HepG2 (cell line): ENCODE measurements at regions not wholly inside any gene's neighbourhood (a gene's known extent, or its start where the extent isn't known, plus 50 kb on each side); places are given as distances from the start of the nearest gene placed in this dataset.

Experiments
- ATAC-seq: fragments of 200-7000 bp; cut with Tn5 transposase; 3 replicates; pipeline ENCODE4 v1.9.1; 2020; ENCODE audit warnings: mild to moderate bottlenecking, moderate library complexity
- BruUV-seq: library from RNA; stranded (reverse); fragments of 400-500 nt; replicated peaks from 2 replicates; lab custom pipeline; 2021; lab: Mats Ljungman, UMichigan
- CTCF ChIA-PET: fragments of 300-600 bp; formaldehyde crosslinking; extraction: SDS; loops from one replicate; lab custom pipeline; 2021; ENCODE audit warnings: low total read pairs, inconsistent platforms, low intra/inter-chr PET ratio; lab: Yijun Ruan, JAX
- POLR2A ChIA-PET: fragments of 350-600 bp; sonication (Branson Sonifier 250); formaldehyde crosslinking; loops from one replicate; lab custom pipeline; 2020; ENCODE audit warnings: antibody characterized with exemption, inconsistent platforms; lab: Yijun Ruan, JAX
- DNase-seq: peaks from one replicate; pipeline ENCODE4 v3.0.0-alpha.2; 2015; ENCODE audit warnings: low spot score
- FAIRE-seq: peaks from 3 replicates; lab custom pipeline; 2011; peaks lifted over from hg19 to GRCh38; lab: Jason Lieb, UNC
- H2AFZ ChIP-seq: one replicate; pipeline ENCODE4 v1.6.1; 2011; ENCODE audit warnings: low read length, inconsistent platforms
- H3K27ac ChIP-seq: fragments of 300-600 bp; 3 replicates; pipeline ENCODE4 v1.8.0; 2011; ENCODE audit warnings: mixed run types, mild to moderate bottlenecking, mixed read lengths, low read length, inconsistent platforms; ENCODE audit not compliant: insufficient read depth; ENCODE audit errors: extremely low read length
- H3K27me3 ChIP-seq, 2 experiments: fragments of 200-600 bp in 1 of 2; 2 replicates in 1 of 2; 3 replicates in 1 of 2; pipeline versions ENCODE4 v1.6.0 to v1.8.0; 2011; ENCODE audit warnings: low read length in 2 of 2, mild to moderate bottlenecking in 2 of 2, moderate library complexity in 2 of 2, inconsistent platforms in 1 of 2; ENCODE audit not compliant: insufficient read depth in 2 of 2, control insufficient read depth in 1 of 2
- H3K36me3 ChIP-seq, 2 experiments: fragments of 200-600 bp in 1 of 2; replicated peaks in 1 of 2; 2 replicates in 1 of 2; 3 replicates in 1 of 2; pipeline versions ENCODE4 v1.5.1 to v1.8.0; 2011; ENCODE audit warnings: low read length in 2 of 2, inconsistent platforms in 1 of 2; ENCODE audit not compliant: insufficient read depth in 2 of 2, control insufficient read depth in 1 of 2
- H3K4me1 ChIP-seq: 2 replicates; pipeline ENCODE4 v1.5.1; 2012; ENCODE audit warnings: low read length, inconsistent platforms; ENCODE audit not compliant: insufficient read depth
- H3K4me2 ChIP-seq: 2 replicates; pipeline ENCODE4 v1.6.0; 2011; ENCODE audit warnings: low read depth, low read length, inconsistent platforms
- H3K4me3 ChIP-seq, 3 experiments: fragments of 200-600 bp in 1 of 3; sonication (generic), shearing (Covaris generic) in 1 of 3; replicated peaks in 1 of 3; 2 replicates each; pipeline ENCODE4 v1.5.1; 2011 to 2016; ENCODE audit warnings: low read length in 3 of 3, inconsistent platforms in 2 of 3, low read depth in 2 of 3, mild to moderate bottlenecking in 2 of 3, control low read depth in 1 of 3, mixed read lengths in 1 of 3; ENCODE audit not compliant: insufficient read depth in 1 of 3
- H3K79me2 ChIP-seq: one replicate; pipeline ENCODE4 v1.6.1; 2011; ENCODE audit warnings: low read length, inconsistent platforms; ENCODE audit not compliant: insufficient read depth
- H3K9ac ChIP-seq: 2 replicates; pipeline ENCODE4 v1.6.0; 2011; ENCODE audit warnings: mild to moderate bottlenecking, low read depth, low read length, inconsistent platforms; ENCODE audit not compliant: insufficient read depth
- H3K9me3 ChIP-seq: 2 replicates; pipeline ENCODE4 v1.5.1; 2012; ENCODE audit warnings: mild to moderate bottlenecking, low read length
- H4K20me1 ChIP-seq: 2 replicates; pipeline ENCODE4 v1.6.0; 2011; ENCODE audit warnings: inconsistent platforms, mild to moderate bottlenecking, low read length, moderate library complexity; ENCODE audit not compliant: insufficient read depth
- ARNT2 ChIP-seq: sonication (generic); formaldehyde crosslinking; IDR thresholded peaks from 2 replicates; pipeline ENCODE4 v1.8.0; 2022; ENCODE audit warnings: mild to moderate bottlenecking, low read depth, missing genetic modification reagents, moderate library complexity
- FOXM1 ChIP-seq: sonication (generic); formaldehyde crosslinking; IDR thresholded peaks from 2 replicates; pipeline ENCODE4 v1.5.0; 2020; ENCODE audit warnings: missing genetic modification reagents
- HMGA1 ChIP-seq: sonication (generic); formaldehyde crosslinking; conservative IDR thresholded peaks from 2 replicates; pipeline ENCODE4 v1.4.0; 2020; ENCODE audit warnings: missing genetic modification reagents
- TP53 ChIP-seq: sonication (generic); formaldehyde crosslinking; conservative IDR thresholded peaks from 2 replicates; pipeline ENCODE4 v1.4.0; 2020; ENCODE audit warnings: missing genetic modification reagents
- ZBTB21 ChIP-seq: sonication (generic); formaldehyde crosslinking; IDR thresholded peaks from 2 replicates; pipeline ENCODE4 v1.4.0; 2020; ENCODE audit warnings: missing genetic modification reagents
- WGBS: methylation state at CpG from one replicate; pipeline ENCODE4 v1.1.6; 2017; ENCODE audit warnings: low lambda C conversion rate; 5-methylcytosine and 5-hydroxymethylcytosine counted together
- in situ Hi-C: cut with HindIII; loops from 2 replicates; pipeline ENCODE4 v1.10.0; 2017; ENCODE audit warnings: low pct_unique_long_range_greater_than_20kb; ENCODE audit not compliant: extremely low pct_ligation_motif_present
- intact Hi-C: fragments of 100-400 bp; cut with micrococcal nuclease; formaldehyde crosslinking; loops from one replicate; pipeline ENCODE4 v1.10.0; 2022; ENCODE audit not compliant: unreplicated experiment
- TF ChIP-seq, protein P1 (sequence below): sonication (generic); formaldehyde crosslinking; IDR thresholded peaks from 2 replicates; pipeline ENCODE4 v1.8.0; 2022; ENCODE audit warnings: mild to moderate bottlenecking, missing genetic modification reagents

DNA sequence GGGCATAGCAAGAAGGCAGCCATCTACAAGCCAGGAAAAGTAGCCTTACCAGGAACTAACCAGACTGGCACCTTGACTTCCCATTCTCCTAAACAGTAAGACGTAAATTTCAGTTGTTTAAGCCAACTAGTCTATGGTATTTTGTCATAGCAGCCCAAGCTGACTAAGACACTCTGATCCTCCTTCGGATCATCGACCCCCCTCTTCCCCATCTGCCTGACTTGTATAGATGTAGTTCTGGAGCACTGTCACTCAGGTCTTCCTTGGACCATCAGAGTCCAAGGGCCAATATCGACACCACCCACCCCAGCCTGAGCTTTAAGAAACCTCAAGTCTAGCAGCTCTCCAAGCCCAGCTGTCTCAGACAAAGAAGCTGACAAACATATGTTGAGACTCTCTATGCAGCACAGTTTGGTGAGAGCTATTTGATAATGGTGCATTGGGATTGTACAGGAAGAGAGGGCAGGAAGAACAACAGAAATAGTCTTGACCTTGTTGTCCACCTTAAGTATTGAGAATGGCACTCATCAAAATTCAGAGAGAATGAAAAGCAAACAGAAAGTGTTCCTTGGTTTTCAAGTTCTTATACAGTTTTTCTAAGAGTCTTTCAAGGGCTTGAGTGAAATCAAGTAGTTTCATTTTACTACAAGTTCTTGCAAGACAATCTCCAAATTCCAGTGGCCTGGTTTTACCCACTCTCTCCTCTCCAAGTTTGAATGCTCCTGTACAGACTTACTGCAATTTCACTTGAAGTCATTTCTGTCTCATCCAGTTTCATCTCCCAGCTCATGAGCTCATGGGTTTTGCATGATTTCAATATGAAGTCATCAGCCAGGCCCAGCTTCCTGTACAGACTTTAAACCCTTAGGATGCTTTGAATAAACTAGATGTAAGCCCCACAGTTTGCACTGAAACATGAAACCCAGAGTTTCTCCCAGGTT is 122.3 kb upstream of the RAI14 start:
- Histone ChIP-seq H3K4me2 (no peak overlapping the region), H3K27ac (no peak overlapping the region), H2AFZ (no peak overlapping the region), H3K9ac (no peak overlapping the region), H4K20me1 (no peaks in the 10 kb centered on the region), H3K79me2 (no peaks in the 10 kb centered on the region), H3K27me3 (no peaks in the 10 kb centered on the region), H3K9me3 (no peaks in the 10 kb centered on the region), H3K4me3 (no peak overlapping the region), H3K36me3 (no peaks in the 10 kb centered on the region), H3K4me1 (peaks cover 8% of the 10 kb centered on the region; the same call in 1 of the 2 replicates)
- TF ChIP-seq ZBTB21 (CRISPR knock-in tag) (peak; percentile 76), ARNT2 (no peak)
- FAIRE-seq (no peak), ATAC-seq (no peak), DNase-seq (peak; percentile 14)
- in situ Hi-C loops (loop anchor here (10.0 kb wide), 1 partner anchor 49 kb away; no protein-coding TSS in a partner anchor), intact Hi-C loops (no loop called here)
- no TSS peak for BruUV-seq
- WGBS: 26% methylated on average over 4 of the region's 4 CpGs
- CTCF ChIA-PET: no interaction called here
- POLR2A ChIA-PET: no interaction called here

GRCh38 chr5:34534523-34535103 is 121.5 kb upstream of the RAI14 start:
- FAIRE-seq (no peak), DNase-seq (no peak), ATAC-seq (no peak)
- Histone ChIP-seq H3K36me3 (no peaks in the 10 kb centered on the region), H3K9ac (no peak overlapping the region), H3K4me1 (peaks cover 8% of the 10 kb centered on the region; the same call in 1 of the 2 replicates), H3K9me3 (no peaks in the 10 kb centered on the region), H3K4me2 (no peak overlapping the region), H3K27me3 (no peaks in the 10 kb centered on the region), H2AFZ (no peak overlapping the region), H3K27ac (no peak overlapping the region), H3K4me3 (no peak overlapping the region), H4K20me1 (no peaks in the 10 kb centered on the region), H3K79me2 (no peaks in the 10 kb centered on the region)
- ChIA-PET CTCF (no interaction called here), POLR2A (no interaction called here)
- in situ Hi-C loops (loop anchor here (10.0 kb wide), 1 partner anchor 50 kb away; no protein-coding TSS in a partner anchor), intact Hi-C loops (loop anchor here (5.0 kb wide), 1 partner anchor 62 kb away; no protein-coding TSS in a partner anchor)
- no peak for TF ChIP-seq HMGA1 (CRISPR knock-in tag)
- no peak for TF ChIP-seq FOXM1 (CRISPR knock-in tag)
- TF ChIP-seq, protein P1, sequence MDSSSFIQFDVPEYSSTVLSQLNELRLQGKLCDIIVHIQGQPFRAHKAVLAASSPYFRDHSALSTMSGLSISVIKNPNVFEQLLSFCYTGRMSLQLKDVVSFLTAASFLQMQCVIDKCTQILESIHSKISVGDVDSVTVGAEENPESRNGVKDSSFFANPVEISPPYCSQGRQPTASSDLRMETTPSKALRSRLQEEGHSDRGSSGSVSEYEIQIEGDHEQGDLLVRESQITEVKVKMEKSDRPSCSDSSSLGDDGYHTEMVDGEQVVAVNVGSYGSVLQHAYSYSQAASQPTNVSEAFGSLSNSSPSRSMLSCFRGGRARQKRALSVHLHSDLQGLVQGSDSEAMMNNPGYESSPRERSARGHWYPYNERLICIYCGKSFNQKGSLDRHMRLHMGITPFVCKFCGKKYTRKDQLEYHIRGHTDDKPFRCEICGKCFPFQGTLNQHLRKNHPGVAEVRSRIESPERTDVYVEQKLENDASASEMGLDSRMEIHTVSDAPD (CRISPR knock-in tag): no peak
- TF ChIP-seq TP53 (CRISPR knock-in tag): no peak
- no TSS peak for BruUV-seq
- WGBS: 31% methylated on average over 4 of the region's 4 CpGs
